ENCODE measurements at regions not wholly inside any gene's neighbourhood (a gene's known extent, or its start where the extent isn't known, plus 50 kb on each side); places are given as distances from the start of the nearest gene placed in this dataset.

DNA sequence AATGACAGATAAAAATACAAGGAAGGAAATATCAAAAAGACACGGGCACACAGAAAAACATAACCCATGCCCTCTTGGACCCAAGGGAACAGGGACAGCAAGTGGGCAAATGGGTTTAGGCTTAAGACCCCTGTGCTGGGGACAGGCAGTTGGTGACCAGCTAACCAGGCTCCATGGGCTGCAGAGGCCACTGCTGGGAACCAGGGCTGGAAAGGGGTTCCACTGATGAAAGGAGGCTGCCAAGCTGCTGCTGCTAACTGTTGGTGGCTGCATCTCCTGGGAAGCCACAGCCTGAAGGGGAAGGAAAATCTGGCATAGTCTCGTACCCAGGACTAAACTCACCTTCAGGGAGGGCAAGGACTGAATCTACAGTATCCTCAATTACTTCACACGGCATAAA is 579.2 kb upstream of the MGMT start:
- H3F3A ChIP-seq (ENCODE audit: control insufficient read depth, insufficient read depth) = no peaks in the 10 kb centered on the region
- no peaks in the 10 kb centered on the region for H3K79me2 ChIP-seq (ENCODE audit: control insufficient read depth, low read length)
- no peak overlapping the region for H3K27ac ChIP-seq (ENCODE audit: low read depth, low read length)

DNA sequence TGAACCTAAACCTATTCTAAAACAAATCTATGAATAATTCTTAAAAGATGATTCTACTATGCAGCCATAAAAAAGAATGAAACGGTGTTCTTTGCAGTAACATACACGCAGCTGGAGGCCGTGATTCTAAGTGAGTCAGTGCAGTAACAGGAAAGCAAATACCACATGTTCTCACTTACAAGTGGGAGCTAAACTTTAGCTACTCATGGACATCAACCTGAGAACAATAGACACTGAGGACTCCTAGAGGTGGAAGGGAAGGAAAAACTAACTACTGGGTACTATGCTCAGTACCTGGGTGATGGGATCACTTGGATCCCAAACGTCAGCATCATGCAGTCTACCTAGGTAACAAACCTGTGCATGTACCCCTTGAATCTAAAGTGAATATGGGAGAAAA is 575.0 kb upstream of the MGMT start:
- no peaks in the 10 kb centered on the region for H3F3A ChIP-seq (ENCODE audit: control insufficient read depth, insufficient read depth)
- H3K4me2 ChIP-seq (ENCODE audit: low read length) = no peak overlapping the region

More for the DNA sequence above, 579.2 kb upstream of the MGMT start:
- Histone ChIP-seq H3K27me3 (ENCODE audit: control insufficient read depth, low read length) (no peaks in the 10 kb centered on the region), H3K9me2 (replicated peaks; ENCODE audit: control insufficient read depth, low read length) (no peaks in the 10 kb centered on the region), H3K36me3 (ENCODE audit: control insufficient read depth, low read length) (no peaks in the 10 kb centered on the region), H4K20me1 (ENCODE audit: control insufficient read depth, insufficient read depth, low read depth, low read length) (no peaks in the 10 kb centered on the region), H3K4me3 (ENCODE audit: low read length) (no peak overlapping the region), H3K4me1 (ENCODE audit: control insufficient read depth, low read length) (no peaks in the 10 kb centered on the region), H3K4me2 (ENCODE audit: low read length) (no peak overlapping the region), H3K9me3 (ENCODE audit: control insufficient read depth, insufficient read depth, low read length) (peaks cover 10% of the 10 kb centered on the region; the same call in 1 of the 2 replicates)
- no peak for TF ChIP-seq EZH2phosphoT487 (IDR thresholded peaks at IDR 0.05; ENCODE audit: borderline replicate concordance, low read length)
- TF ChIP-seq, protein P1, sequence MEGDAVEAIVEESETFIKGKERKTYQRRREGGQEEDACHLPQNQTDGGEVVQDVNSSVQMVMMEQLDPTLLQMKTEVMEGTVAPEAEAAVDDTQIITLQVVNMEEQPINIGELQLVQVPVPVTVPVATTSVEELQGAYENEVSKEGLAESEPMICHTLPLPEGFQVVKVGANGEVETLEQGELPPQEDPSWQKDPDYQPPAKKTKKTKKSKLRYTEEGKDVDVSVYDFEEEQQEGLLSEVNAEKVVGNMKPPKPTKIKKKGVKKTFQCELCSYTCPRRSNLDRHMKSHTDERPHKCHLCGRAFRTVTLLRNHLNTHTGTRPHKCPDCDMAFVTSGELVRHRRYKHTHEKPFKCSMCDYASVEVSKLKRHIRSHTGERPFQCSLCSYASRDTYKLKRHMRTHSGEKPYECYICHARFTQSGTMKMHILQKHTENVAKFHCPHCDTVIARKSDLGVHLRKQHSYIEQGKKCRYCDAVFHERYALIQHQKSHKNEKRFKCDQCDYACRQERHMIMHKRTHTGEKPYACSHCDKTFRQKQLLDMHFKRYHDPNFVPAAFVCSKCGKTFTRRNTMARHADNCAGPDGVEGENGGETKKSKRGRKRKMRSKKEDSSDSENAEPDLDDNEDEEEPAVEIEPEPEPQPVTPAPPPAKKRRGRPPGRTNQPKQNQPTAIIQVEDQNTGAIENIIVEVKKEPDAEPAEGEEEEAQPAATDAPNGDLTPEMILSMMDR (IDR thresholded peaks at IDR 0.05; ENCODE audit: low read depth, low read length, poor library complexity, severe bottlenecking) = no peak

DNA sequence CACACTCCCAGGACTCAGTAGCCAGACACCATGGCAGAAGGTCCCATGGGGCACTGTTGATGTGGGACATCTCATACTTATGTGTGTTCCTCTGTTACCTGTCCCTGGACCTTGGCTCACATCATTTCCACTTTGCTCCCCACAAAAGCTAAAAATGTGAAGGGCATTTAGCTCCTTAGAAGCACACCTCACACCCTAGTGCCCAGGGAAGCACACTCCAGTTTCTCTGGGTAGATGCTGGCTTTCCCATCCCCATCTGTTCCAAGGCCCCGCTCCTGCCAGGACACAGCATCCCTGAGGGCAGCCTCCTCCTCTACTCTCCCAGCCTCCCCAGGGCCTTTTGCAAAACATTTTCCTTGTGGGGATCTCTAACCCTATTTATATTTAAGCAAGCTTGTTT is 572.4 kb upstream of the MGMT start:
- Histone ChIP-seq H3K4me2 (ENCODE audit: low read length) (no peak overlapping the region), H4K20me1 (ENCODE audit: control insufficient read depth, insufficient read depth, low read depth, low read length) (no peaks in the 10 kb centered on the region), H3K9me2 (replicated peaks; ENCODE audit: control insufficient read depth, low read length) (no peaks in the 10 kb centered on the region), H3K4me3 (ENCODE audit: low read length) (no peak overlapping the region), H3K27me3 (ENCODE audit: control insufficient read depth, low read length) (no peaks in the 10 kb centered on the region), H3K36me3 (ENCODE audit: control insufficient read depth, low read length) (no peaks in the 10 kb centered on the region), H3K4me1 (ENCODE audit: control insufficient read depth, low read length) (no peaks in the 10 kb centered on the region), H3K79me2 (ENCODE audit: control insufficient read depth, low read length) (no peaks in the 10 kb centered on the region), H3F3A (ENCODE audit: control insufficient read depth, insufficient read depth) (no peaks in the 10 kb centered on the region), H3K9me3 (ENCODE audit: control insufficient read depth, insufficient read depth, low read length) (no peaks in the 10 kb centered on the region), H3K27ac (ENCODE audit: low read depth, low read length) (no peak overlapping the region)
- TF ChIP-seq, protein P1 (IDR thresholded peaks at IDR 0.05; ENCODE audit: low read depth, low read length, poor library complexity, severe bottlenecking) = no peak
- TF ChIP-seq EZH2phosphoT487 (IDR thresholded peaks at IDR 0.05; ENCODE audit: borderline replicate concordance, low read length) = no peak

More for the DNA sequence above, 575.0 kb upstream of the MGMT start:
- Histone ChIP-seq H3K9me2 (replicated peaks; ENCODE audit: control insufficient read depth, low read length) (no peaks in the 10 kb centered on the region), H3K27ac (ENCODE audit: low read depth, low read length) (no peak overlapping the region), H4K20me1 (ENCODE audit: control insufficient read depth, insufficient read depth, low read depth, low read length) (no peaks in the 10 kb centered on the region), H3K36me3 (ENCODE audit: control insufficient read depth, low read length) (no peaks in the 10 kb centered on the region), H3K4me3 (ENCODE audit: low read length) (no peak overlapping the region), H3K4me1 (ENCODE audit: control insufficient read depth, low read length) (no peaks in the 10 kb centered on the region), H3K9me3 (ENCODE audit: control insufficient read depth, insufficient read depth, low read length) (no peaks in the 10 kb centered on the region), H3K27me3 (ENCODE audit: control insufficient read depth, low read length) (no peaks in the 10 kb centered on the region), H3K79me2 (ENCODE audit: control insufficient read depth, low read length) (no peaks in the 10 kb centered on the region)
- no peak for TF ChIP-seq EZH2phosphoT487 (IDR thresholded peaks at IDR 0.05; ENCODE audit: borderline replicate concordance, low read length)
- TF ChIP-seq, protein P1 (IDR thresholded peaks at IDR 0.05; ENCODE audit: low read depth, low read length, poor library complexity, severe bottlenecking) = no peak

Measured in DOHH2 (cell line).